Fibroblast of the aortic adventitia (primary cell): ENCODE measurements at regions not wholly inside any gene's neighbourhood (a gene's known extent, or its start where the extent isn't known, plus 50 kb on each side); places are given as distances from the start of the nearest gene placed in this dataset.

Experiments
- DNase-seq: peaks from one replicate; pipeline ENCODE4 v3.0.0-alpha.2; 2010; ENCODE audit warnings: low read depth
- H3K4me3 ChIP-seq: 2 replicates; pipeline ENCODE4 v1.5.1; 2011; ENCODE audit warnings: low read depth, mild to moderate bottlenecking, control low read depth, low read length, moderate library complexity
- CTCF ChIP-seq: IDR thresholded peaks from 2 replicates; pipeline ENCODE4 v1.5.1; 2011; ENCODE audit warnings: mild to moderate bottlenecking, low read length, control low read depth, inconsistent platforms; ENCODE audit not compliant: insufficient read depth

- TF ChIP-seq CTCF: no peak
- no peak overlapping the region for H3K4me3 ChIP-seq
- peak; percentile 46 for DNase-seq
These were observed 155.7 kb downstream of the C9orf50 start for GRCh38 chr9:129464972-129465833.

DNA sequence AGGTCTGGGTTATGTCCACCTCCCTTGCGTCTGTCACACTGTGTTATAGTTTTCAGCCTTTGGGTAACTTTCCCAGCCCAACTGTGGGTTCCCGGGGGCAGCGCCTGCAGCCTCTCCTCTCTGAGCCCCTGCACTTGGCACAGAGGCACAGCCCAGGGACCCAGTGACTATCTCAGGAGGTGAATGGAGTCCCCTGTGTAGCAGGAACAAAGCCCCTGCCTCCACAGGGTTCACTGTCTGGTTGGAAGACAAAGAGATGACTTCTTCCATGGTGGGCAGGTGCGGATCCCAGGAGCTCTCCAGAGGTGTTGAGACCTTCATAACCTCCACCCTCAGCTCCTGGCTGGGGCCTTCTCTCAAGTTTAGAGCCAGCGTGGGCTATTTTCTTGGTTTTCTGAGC is 156.9 kb downstream of the C9orf50 start:
- no peak for DNase-seq
- TF ChIP-seq CTCF: no peak
- no peak overlapping the region for H3K4me3 ChIP-seq

DNA sequence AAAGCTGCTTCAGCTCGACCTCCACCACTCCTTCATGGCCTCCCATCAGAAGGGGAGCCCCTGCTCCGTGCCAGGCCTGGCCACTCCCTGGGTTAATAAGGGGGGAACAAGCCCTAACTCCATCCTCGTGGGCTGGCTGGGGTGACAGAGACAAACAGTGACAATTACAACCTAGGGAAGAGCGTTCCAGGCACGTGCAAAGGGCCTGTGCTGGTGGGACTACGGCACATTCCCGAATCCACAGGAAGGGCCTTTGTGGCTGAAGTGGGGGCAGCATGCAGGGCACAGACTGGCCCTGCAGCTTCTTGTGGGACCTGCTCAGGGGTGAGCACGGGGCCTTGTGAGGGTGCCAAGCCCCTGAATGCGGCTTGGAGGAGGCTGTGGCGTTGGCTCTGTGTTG is 157.4 kb downstream of the C9orf50 start:
- no peak overlapping the region for H3K4me3 ChIP-seq
- DNase-seq: no peak
- no peak for TF ChIP-seq CTCF

GRCh38 chr9:129462360-129462759 is 158.5 kb downstream of the C9orf50 start:
- no peak for TF ChIP-seq CTCF
- DNase-seq: no peak

DNA sequence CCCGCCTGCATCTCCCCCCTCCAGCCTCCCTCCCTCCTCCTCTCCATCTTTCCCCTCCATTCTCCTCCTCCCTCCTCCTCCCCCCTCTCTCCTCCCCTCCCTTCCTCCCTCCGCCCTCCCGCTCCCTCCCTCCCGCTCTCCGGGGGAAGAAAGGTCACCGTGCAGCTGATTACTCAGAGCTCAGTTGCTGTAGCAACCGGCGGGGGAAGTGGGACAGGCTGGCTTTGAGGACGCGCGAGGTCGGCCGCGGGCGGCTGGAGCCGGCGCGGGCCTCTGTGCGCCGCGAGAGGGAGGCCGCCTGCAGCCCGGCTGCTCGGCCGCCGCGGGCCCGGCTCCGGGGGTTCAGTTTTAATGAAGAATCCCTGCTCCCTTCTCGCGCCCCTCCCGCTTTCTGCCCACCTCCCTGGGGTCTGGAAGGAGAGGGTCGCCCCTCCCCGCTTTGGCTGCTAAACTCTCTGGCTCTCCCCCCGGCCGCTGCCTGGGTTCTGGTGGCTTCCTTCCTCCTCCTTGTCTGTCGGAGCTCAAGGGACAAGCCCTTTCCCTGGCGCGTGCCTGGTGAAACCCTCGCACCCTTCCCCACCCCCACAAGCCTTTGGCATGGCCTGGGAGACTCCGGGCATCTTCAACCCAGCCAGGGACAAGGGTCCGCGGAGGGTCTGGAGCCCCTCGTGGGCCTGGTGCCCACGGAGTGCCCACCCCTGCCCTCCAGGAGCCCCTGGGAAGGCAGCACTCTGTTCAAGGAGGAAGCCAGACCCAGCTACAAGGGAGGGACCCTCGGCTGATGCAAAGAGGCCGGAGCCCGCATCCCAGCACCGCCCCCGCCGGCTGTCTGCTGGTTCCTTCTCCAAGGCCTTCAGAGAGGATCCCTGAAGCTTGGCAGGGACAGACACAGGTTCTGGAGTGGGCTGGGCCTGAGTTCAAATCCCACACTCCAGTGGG is 160.3 kb downstream of the C9orf50 start:
- peak; percentile 98 for DNase-seq
- TF ChIP-seq CTCF: peak; percentile 17
- peak overlapping the region; percentile 60 for H3K4me3 ChIP-seq

More at GRCh38 chr9:129462360-129462759, 158.5 kb downstream of the C9orf50 start:
- H3K4me3 ChIP-seq: no peak overlapping the region

- H3K4me3 ChIP-seq: no peak overlapping the region
- DNase-seq: no peak
- no peak for TF ChIP-seq CTCF
These were observed 161.2 kb downstream of the C9orf50 start for GRCh38 chr9:129459547-129460322.
